OCI-LY1 (cell line): ENCODE measurements at regions not wholly inside any gene's neighbourhood (a gene's known extent, or its start where the extent isn't known, plus 50 kb on each side); places are given as distances from the start of the nearest gene placed in this dataset.

Source experiments
- H2AFZ ChIP-seq: fragments of 200-600 bp; sonication (generic), shearing (Covaris generic); 2 replicates; pipeline ENCODE4 v1.6.0; 2014; ENCODE audit warnings: antibody characterized with exemption, mild to moderate bottlenecking, low read length
- H3F3A ChIP-seq: fragments of 200-600 bp; sonication (generic), shearing (Covaris generic); 2 replicates; pipeline ENCODE4 v1.6.0; 2014; ENCODE audit warnings: mild to moderate bottlenecking, antibody characterized with exemption, low read length, moderate library complexity; ENCODE audit not compliant: insufficient read depth
- H3K27ac ChIP-seq: fragments of 200-600 bp; sonication (generic); 2 replicates; pipeline ENCODE4 v1.5.1; 2014; ENCODE audit warnings: low read length, mixed run types, mild to moderate bottlenecking, low read depth; ENCODE audit not compliant: poor library complexity, severe bottlenecking
- H3K27me3 ChIP-seq: fragments of 200-600 bp; sonication (generic); 2 replicates; pipeline ENCODE4 v1.6.0; 2014; ENCODE audit warnings: antibody characterized with exemption, mild to moderate bottlenecking, low read length, moderate library complexity; ENCODE audit not compliant: insufficient read depth
- H3K36me3 ChIP-seq: fragments of 200-600 bp; sonication (generic); 2 replicates; pipeline ENCODE4 v1.6.1; 2014; ENCODE audit warnings: mild to moderate bottlenecking, antibody characterized with exemption, low read length, moderate library complexity, mixed read lengths; ENCODE audit not compliant: insufficient read depth
- H3K4me1 ChIP-seq: fragments of 200-600 bp; sonication (generic); 2 replicates; pipeline ENCODE4 v1.5.1; 2014; ENCODE audit warnings: mild to moderate bottlenecking, low read length, moderate library complexity; ENCODE audit not compliant: insufficient read depth, severe bottlenecking
- H3K4me2 ChIP-seq: fragments of 200-600 bp; sonication (generic), shearing (Covaris generic); 2 replicates; pipeline ENCODE4 v1.6.1; 2014; ENCODE audit warnings: low read length
- H3K4me3 ChIP-seq: fragments of 200-600 bp; sonication (generic); 2 replicates; pipeline ENCODE4 v1.5.1; 2014; ENCODE audit warnings: low read length, low read depth, mild to moderate bottlenecking, mixed read lengths; ENCODE audit not compliant: poor library complexity, severe bottlenecking
- H3K79me2 ChIP-seq: fragments of 200-600 bp; shearing (Covaris generic); 2 replicates; pipeline ENCODE4 v1.6.1; 2016; ENCODE audit warnings: mixed run types, low read length, mixed read lengths; ENCODE audit not compliant: insufficient read depth
- H3K9ac ChIP-seq: fragments of 200-600 bp; sonication (generic), shearing (Covaris generic); 2 replicates; pipeline ENCODE4 v1.6.1; 2014; ENCODE audit warnings: mild to moderate bottlenecking, low read length, mixed read lengths
- H3K9me2 ChIP-seq: fragments of 200-600 bp; sonication (generic), shearing (Covaris generic); 2 replicates; pipeline ENCODE4 v1.6.1; 2014; ENCODE audit warnings: low read depth, mild to moderate bottlenecking, low read length, mixed read lengths
- H3K9me3 ChIP-seq: fragments of 200-600 bp; shearing (Covaris generic); 2 replicates; pipeline ENCODE4 v1.6.1; 2014; ENCODE audit warnings: low read length, mixed read lengths
- H4K20me1 ChIP-seq: fragments of 200-600 bp; sonication (generic), shearing (Covaris generic); 2 replicates; pipeline ENCODE4 v1.6.0; 2016; ENCODE audit warnings: mild to moderate bottlenecking, low read length; ENCODE audit not compliant: insufficient read depth
- CTCF ChIP-seq: fragments of 200-600 bp; sonication (generic), shearing (Covaris generic); IDR thresholded peaks from 2 replicates; pipeline ENCODE4 v1.5.1; 2017; ENCODE audit warnings: mild to moderate bottlenecking, antibody characterized with exemption, low read length, moderate library complexity, mixed read lengths
- EZH2 ChIP-seq: fragments of 200-600 bp; sonication (generic), shearing (Covaris generic); IDR thresholded peaks from 2 replicates; pipeline ENCODE4 v1.8.0; 2017; ENCODE audit warnings: borderline replicate concordance, mixed run types, mild to moderate bottlenecking, antibody characterized with exemption, low read length, moderate library complexity, mixed read lengths

- H3K4me2 ChIP-seq = no peak overlapping the region
Observed at GRCh38 chr6:170083236-170084051, 207.4 kb downstream of the DLL1 start.

GRCh38 chr6:170082531-170083187, 208.2 kb downstream of the DLL1 start:
- no peak overlapping the region for H3K27ac ChIP-seq
- no peak overlapping the region for H3K4me2 ChIP-seq
- H2AFZ ChIP-seq = no peak overlapping the region

More at GRCh38 chr6:170083236-170084051, 207.4 kb downstream of the DLL1 start:
- Histone ChIP-seq H3K79me2 (no peaks in the 10 kb centered on the region), H3K27ac (no peak overlapping the region), H4K20me1 (no peaks in the 10 kb centered on the region), H3K9me3 (no peaks in the 10 kb centered on the region), H3K9me2 (no peaks in the 10 kb centered on the region), H3K4me3 (no peak overlapping the region), H3F3A (no peaks in the 10 kb centered on the region), H2AFZ (no peak overlapping the region), H3K27me3 (no peaks in the 10 kb centered on the region), H3K4me1 (peaks cover 8% of the 10 kb centered on the region), H3K9ac (no peak overlapping the region), H3K36me3 (no peaks in the 10 kb centered on the region)
- TF ChIP-seq CTCF (no peak), EZH2 (no peak)

GRCh38 chr6:170082067-170082466, 208.8 kb downstream of the DLL1 start:
- TF ChIP-seq EZH2 (no peak), CTCF (no peak)
- Histone ChIP-seq H4K20me1 (no peaks in the 10 kb centered on the region), H3F3A (no peaks in the 10 kb centered on the region), H3K4me3 (no peak overlapping the region), H2AFZ (no peak overlapping the region), H3K4me1 (no peaks in the 10 kb centered on the region), H3K9me3 (no peaks in the 10 kb centered on the region), H3K9ac (no peak overlapping the region), H3K4me2 (no peak overlapping the region), H3K9me2 (no peaks in the 10 kb centered on the region), H3K27ac (no peak overlapping the region), H3K36me3 (no peaks in the 10 kb centered on the region), H3K79me2 (no peaks in the 10 kb centered on the region), H3K27me3 (no peaks in the 10 kb centered on the region)

More at GRCh38 chr6:170082531-170083187, 208.2 kb downstream of the DLL1 start:
- Histone ChIP-seq H3K27me3 (no peaks in the 10 kb centered on the region), H3F3A (no peaks in the 10 kb centered on the region), H3K9me3 (no peaks in the 10 kb centered on the region), H3K36me3 (no peaks in the 10 kb centered on the region), H3K4me1 (no peaks in the 10 kb centered on the region), H3K9me2 (no peaks in the 10 kb centered on the region), H3K79me2 (no peaks in the 10 kb centered on the region), H4K20me1 (no peaks in the 10 kb centered on the region), H3K9ac (no peak overlapping the region), H3K4me3 (no peak overlapping the region)
- TF ChIP-seq CTCF (no peak), EZH2 (no peak)
